ENCODE measurements at regions not wholly inside any gene's neighbourhood (a gene's known extent, or its start where the extent isn't known, plus 50 kb on each side); places are given as distances from the start of the nearest gene placed in this dataset.

DNA sequence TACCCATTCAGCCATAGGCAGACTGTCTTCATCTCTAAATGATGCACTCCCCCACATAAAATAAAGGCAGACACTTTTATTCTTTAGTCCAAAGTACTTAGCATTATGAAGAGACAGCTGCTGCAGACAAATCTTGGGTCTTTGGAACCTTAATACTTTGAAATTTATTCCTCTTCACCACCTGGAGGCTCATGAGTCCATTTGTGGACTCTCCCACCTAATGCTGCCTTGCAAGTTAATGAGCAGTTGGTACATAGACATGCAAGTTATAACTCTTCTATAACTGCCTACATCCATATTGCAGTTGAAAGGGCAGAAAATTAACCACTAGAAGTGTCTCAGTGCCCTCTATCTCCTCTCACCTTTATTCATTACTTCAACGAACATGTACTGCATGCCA, 118.6 kb upstream of the CPEB2 start:
- no peak for DNase-seq (ENCODE audit: extremely low read depth in 1 of 2, low read depth in 1 of 2)

DNA sequence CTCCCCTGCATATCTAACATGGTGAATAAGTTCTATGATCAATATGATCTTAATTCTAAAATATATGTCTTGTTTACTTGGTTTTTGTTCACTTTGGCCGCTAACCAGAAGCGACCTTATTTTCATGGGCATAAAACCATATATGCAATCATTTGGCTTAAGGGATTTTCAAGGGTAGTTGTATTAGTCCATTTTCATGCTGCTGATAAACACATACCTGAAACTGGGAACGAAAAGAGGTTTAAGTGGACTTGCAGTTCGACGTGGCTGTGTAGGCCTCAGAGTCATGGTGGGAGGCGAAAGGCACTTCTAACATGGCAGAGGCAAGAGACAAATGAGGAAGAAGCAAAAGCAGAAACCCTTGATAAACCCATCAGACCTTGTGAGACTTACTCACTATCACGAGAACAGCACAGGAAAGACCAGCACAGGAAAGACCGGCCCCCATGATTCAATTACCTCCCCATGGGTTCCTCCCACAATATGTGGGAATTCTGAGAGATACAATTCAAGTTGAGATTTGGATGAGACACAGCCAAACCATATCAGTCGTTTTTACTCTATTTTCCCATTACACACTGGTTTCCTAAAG, 114.3 kb upstream of the CPEB2 start:
- DNase-seq (ENCODE audit: extremely low read depth in 1 of 2, low read depth in 1 of 2), result no peak

GRCh38 chr4:14888790-14889572, 113.3 kb upstream of the CPEB2 start:
- no peak for DNase-seq (ENCODE audit: extremely low read depth in 1 of 2, low read depth in 1 of 2)

GRCh38 chr4:14892563-14892962, 109.7 kb upstream of the CPEB2 start:
- no peak for DNase-seq (ENCODE audit: extremely low read depth in 1 of 2, low read depth in 1 of 2)

DNA sequence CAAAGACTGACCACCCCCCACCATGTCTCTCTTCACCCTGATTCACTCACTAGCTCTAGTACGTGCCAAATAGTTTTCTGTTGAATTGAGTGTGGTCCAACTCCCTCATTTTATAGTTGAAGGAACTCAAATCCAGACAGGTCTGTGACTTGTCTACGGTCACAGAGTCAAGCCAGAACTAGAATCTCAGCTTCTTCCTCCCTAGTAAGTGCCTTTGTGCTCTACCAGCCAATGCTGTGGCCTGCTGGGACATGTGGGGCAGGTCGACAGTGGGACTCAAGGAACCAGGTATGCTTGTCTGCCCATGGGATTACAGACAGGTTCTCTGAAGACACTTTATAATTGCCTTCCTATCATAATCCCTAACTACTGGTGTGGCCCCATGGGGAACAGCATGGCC, 108.6 kb upstream of the CPEB2 start:
- no peak for DNase-seq (ENCODE audit: extremely low read depth in 1 of 2, low read depth in 1 of 2)

GRCh38 chr4:14894392-14895292, 107.6 kb upstream of the CPEB2 start:
- no peak for DNase-seq (ENCODE audit: extremely low read depth in 1 of 2, low read depth in 1 of 2)

DNA sequence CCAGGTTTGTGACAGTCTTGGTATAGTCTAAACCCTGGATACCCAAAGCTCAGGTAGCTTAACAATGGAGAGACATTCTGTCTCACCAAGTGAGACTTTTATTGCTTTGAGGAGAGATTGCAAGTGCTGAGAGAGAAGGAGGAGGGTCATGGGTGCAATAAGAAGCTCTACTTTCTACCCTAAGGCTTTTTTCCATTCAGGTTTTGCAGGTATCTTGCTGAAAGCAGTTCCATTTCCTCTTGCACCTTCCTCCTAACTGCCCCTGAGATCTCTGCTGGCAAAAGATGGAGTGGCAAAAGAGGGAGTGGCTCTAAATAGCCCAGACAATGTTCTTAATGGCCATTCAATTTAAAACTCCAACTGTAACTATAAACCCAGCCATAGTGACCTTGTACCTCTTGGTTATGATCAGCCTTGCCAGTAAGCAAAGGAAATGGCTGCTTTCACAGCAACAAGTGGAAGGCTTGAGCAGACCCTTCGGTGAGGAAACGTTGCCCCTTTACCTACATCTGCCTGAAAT, 105.6 kb upstream of the CPEB2 start:
- DNase-seq (ENCODE audit: extremely low read depth in 1 of 2, low read depth in 1 of 2), result no peak

- no peak for DNase-seq (ENCODE audit: extremely low read depth in 1 of 2, low read depth in 1 of 2)
Measured at GRCh38 chr4:14897217-14897616, 105.1 kb upstream of the CPEB2 start.

DNA sequence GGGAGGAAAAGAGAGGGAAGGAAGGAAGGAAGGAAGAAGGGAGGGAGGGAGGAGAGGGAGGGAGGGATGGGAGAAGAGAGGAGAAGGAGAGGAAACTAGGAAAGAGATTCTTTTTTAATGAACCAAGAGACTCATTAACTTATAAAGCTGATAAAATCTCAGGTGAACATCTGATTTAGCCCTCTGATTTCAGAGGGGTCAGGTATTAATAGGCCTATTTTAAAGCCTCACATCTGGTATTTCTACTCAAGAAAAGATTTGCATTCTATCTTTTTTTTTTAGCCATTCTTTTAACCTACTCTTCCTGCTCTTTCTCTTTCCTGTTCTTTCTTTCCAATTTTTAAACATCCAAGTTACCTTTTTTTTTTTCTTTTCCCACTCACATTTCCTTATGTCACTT, 103.3 kb upstream of the CPEB2 start:
- DNase-seq (ENCODE audit: extremely low read depth in 1 of 2, low read depth in 1 of 2), result no peak

- no peak for DNase-seq (ENCODE audit: extremely low read depth in 1 of 2, low read depth in 1 of 2)
Measured at GRCh38 chr4:14902342-14902741, 99.9 kb upstream of the CPEB2 start.

DNA sequence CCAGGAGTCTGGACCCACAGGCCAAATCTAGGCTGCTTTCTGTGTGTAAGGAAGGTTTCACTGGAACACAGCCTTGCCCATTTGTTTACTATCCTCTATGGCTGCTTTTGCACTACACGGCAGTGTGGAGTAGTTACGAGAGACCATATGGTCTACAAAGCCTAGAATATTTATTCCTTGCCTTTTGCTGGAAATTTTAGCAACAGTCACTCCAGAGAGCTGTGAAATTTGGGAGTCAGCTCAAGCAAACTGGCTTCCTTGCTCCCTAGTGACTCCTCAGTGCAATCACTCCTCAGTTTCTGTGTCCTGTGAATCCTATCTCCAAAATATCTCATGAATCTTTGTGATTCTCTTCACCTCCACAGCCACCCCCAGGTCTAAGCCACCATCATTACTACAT, 99.0 kb upstream of the CPEB2 start:
- no peak for DNase-seq (ENCODE audit: extremely low read depth in 1 of 2, low read depth in 1 of 2)

- no peak for DNase-seq (ENCODE audit: extremely low read depth in 1 of 2, low read depth in 1 of 2)
Measured at GRCh38 chr4:14906805-14907204, 95.5 kb upstream of the CPEB2 start.

DNA sequence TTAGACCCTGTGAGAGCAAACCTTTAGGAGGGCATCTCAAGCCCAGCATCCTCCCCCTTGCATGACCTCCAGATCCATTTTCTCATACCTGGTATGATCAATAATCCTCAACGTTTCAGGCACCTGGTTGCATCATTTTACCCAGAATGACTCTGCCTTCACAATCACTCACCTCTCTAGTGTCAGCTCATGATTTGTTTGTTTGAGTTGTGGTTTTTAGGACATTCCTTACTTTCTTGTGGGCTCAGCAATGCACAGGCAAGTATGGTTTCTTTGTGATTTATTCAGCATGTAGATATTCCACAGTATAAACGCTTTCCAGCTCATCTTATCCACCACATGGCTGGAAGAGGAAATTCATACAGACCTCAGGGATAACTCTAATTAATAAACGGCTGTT, 93.6 kb upstream of the CPEB2 start:
- no peak for DNase-seq (ENCODE audit: extremely low read depth in 1 of 2, low read depth in 1 of 2)

GRCh38 chr4:14910411-14910810, 91.9 kb upstream of the CPEB2 start:
- no peak for DNase-seq (ENCODE audit: extremely low read depth in 1 of 2, low read depth in 1 of 2)

GRCh38 chr4:14912426-14912825, 89.9 kb upstream of the CPEB2 start:
- no peak for DNase-seq (ENCODE audit: extremely low read depth in 1 of 2, low read depth in 1 of 2)

- no peak for DNase-seq (ENCODE audit: extremely low read depth in 1 of 2, low read depth in 1 of 2)
Measured at GRCh38 chr4:14915018-14915417, 87.3 kb upstream of the CPEB2 start.

- no peak for DNase-seq (ENCODE audit: extremely low read depth in 1 of 2, low read depth in 1 of 2)
Measured at GRCh38 chr4:14916554-14917297, 85.6 kb upstream of the CPEB2 start.

GRCh38 chr4:14917298-14917633, 85.0 kb upstream of the CPEB2 start:
- DNase-seq (ENCODE audit: extremely low read depth in 1 of 2, low read depth in 1 of 2), result no peak

DNA sequence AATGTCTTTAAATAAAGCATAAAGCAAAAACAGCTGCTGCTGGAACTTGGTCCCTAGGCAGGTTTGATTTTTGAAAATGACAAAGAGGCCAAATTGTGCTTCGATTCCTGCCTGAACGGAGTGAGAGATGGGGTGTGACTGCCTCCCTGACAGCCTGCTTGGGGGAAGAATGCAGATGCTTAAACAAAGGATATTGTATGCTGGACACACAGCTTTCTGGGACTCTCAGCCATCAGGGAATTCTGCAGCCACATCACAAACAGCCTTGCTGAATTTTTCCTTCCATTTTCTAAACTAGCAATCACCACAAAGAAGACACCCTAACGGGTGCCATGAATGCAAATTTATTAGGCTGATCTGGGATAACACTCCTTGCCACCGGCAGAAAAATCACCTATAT, 83.9 kb upstream of the CPEB2 start:
- no peak for DNase-seq (ENCODE audit: extremely low read depth in 1 of 2, low read depth in 1 of 2)

- DNase-seq (ENCODE audit: extremely low read depth in 1 of 2, low read depth in 1 of 2), result no peak
Measured at GRCh38 chr4:14919785-14920184, 82.5 kb upstream of the CPEB2 start.

DNA sequence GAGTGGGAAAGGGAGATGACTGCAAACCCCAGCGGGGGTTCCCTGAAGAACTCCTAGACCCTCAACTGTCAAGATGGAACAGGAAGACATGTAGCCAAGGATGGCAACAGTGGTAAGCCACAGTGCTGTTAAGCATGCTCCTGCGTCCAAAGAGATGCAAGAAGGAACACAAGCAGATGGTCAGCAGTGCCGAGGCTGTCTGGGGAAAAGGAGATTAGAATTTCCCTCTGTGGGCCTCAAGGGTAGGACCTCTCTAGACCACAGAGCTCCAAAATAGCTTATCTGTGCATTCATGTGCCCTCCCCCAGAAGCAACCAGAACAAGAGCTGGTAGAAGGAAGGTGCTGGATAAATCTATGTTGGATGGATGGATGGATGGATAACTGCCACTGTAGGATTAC, 82.0 kb upstream of the CPEB2 start:
- no peak for DNase-seq (ENCODE audit: extremely low read depth in 1 of 2, low read depth in 1 of 2)

Data from stimulated activated CD8-positive, alpha-beta memory T cell treated with anti-CD3 and anti-CD28 coated beads, Interleukin-7, amount 100 ng/mL, for 48 hours (primary cell).